ENCODE measurements at regions not wholly inside any gene's neighbourhood (a gene's known extent, or its start where the extent isn't known, plus 50 kb on each side); places are given as distances from the start of the nearest gene placed in this dataset.

DNA sequence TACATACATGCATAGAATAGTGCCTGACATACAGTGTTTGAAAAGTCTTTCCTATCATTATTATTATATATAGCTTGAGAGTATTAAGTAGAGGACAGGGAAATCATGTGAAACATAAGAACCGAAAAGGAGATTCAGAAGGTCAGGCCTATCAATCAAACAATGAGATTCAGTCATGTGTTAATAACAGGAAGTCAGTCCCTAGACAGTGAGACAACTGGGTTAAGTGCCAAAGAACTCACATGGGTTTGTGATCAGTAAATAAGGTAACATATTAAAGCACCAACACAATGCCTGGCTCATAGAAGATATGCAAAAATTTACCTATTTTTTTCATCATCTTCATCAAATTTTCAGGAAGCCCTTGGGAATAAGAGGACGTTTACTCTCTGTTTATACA lies 174.3 kb upstream of the FAT3 start:
- DNase-seq (ENCODE audit: low spot score): no peak
- Mint-ChIP-seq H3K36me3 (no peaks in the 10 kb centered on the region), H3K4me1 (no peaks in the 10 kb centered on the region), H3K4me3 (no peak overlapping the region), H3K9me3 (no peaks in the 10 kb centered on the region), H3K27me3 (ENCODE audit: low read depth) (no peaks in the 10 kb centered on the region), H3K27ac (no peak overlapping the region)
- no peak for ATAC-seq
- ChIA-PET CTCF (interaction anchor here (1.4 kb wide), 1 partner anchor 19 kb away, joined by 3 read pairs; no protein-coding TSS in a partner anchor), POLR2A (no interaction called here)
- TF ChIP-seq, protein P1, sequence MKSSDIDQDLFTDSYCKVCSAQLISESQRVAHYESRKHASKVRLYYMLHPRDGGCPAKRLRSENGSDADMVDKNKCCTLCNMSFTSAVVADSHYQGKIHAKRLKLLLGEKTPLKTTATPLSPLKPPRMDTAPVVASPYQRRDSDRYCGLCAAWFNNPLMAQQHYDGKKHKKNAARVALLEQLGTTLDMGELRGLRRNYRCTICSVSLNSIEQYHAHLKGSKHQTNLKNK (CRISPR knock-in tag; IDR thresholded peaks at IDR 0.05): no peak
- TF ChIP-seq SMAD3 (CRISPR knock-in tag; IDR thresholded peaks at IDR 0.05; ENCODE audit: borderline replicate concordance) (no peak), NR1H2 (CRISPR knock-in tag; IDR thresholded peaks at IDR 0.05) (no peak), TCF7 (CRISPR knock-in tag; IDR thresholded peaks at IDR 0.05; ENCODE audit: low read depth) (no peak), RORB (CRISPR knock-in tag; IDR thresholded peaks at IDR 0.05) (no peak)
- TF ChIP-seq, protein P2, sequence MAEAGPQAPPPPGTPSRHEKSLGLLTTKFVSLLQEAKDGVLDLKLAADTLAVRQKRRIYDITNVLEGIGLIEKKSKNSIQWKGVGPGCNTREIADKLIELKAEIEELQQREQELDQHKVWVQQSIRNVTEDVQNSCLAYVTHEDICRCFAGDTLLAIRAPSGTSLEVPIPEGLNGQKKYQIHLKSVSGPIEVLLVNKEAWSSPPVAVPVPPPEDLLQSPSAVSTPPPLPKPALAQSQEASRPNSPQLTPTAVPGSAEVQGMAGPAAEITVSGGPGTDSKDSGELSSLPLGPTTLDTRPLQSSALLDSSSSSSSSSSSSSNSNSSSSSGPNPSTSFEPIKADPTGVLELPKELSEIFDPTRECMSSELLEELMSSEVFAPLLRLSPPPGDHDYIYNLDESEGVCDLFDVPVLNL (CRISPR knock-in tag; IDR thresholded peaks at IDR 0.05; ENCODE audit: borderline replicate concordance, low read depth): no peak

DNA sequence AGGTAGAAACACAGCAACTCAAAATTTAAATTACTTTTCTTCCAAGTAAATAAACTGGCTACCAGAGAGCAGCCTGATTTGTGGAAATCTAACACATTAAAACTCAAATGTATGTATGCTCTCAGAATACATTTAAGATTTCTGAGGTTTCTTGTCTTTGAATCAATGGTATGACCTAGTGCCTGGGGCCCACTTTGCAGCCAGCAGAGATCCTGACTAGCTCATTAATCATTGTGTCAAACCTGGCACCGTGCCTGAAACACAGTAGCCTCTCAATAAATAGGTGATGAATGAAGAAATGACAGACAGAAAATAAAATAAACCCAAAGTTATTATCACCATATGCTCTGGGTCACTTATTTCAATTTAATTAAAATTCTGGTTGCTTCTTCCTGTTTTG lies 176.2 kb upstream of the FAT3 start:
- TF ChIP-seq FOXP1 (CRISPR knock-in tag; IDR thresholded peaks at IDR 0.05; ENCODE audit: borderline replicate concordance) (no peak), EMX1 (CRISPR knock-in tag; IDR thresholded peaks at IDR 0.05) (no peak), KAT7 (CRISPR knock-in tag; IDR thresholded peaks at IDR 0.05; ENCODE audit: borderline replicate concordance) (no peak), TEAD1 (CRISPR knock-in tag; IDR thresholded peaks at IDR 0.05) (no peak)
- TF ChIP-seq, protein P3, sequence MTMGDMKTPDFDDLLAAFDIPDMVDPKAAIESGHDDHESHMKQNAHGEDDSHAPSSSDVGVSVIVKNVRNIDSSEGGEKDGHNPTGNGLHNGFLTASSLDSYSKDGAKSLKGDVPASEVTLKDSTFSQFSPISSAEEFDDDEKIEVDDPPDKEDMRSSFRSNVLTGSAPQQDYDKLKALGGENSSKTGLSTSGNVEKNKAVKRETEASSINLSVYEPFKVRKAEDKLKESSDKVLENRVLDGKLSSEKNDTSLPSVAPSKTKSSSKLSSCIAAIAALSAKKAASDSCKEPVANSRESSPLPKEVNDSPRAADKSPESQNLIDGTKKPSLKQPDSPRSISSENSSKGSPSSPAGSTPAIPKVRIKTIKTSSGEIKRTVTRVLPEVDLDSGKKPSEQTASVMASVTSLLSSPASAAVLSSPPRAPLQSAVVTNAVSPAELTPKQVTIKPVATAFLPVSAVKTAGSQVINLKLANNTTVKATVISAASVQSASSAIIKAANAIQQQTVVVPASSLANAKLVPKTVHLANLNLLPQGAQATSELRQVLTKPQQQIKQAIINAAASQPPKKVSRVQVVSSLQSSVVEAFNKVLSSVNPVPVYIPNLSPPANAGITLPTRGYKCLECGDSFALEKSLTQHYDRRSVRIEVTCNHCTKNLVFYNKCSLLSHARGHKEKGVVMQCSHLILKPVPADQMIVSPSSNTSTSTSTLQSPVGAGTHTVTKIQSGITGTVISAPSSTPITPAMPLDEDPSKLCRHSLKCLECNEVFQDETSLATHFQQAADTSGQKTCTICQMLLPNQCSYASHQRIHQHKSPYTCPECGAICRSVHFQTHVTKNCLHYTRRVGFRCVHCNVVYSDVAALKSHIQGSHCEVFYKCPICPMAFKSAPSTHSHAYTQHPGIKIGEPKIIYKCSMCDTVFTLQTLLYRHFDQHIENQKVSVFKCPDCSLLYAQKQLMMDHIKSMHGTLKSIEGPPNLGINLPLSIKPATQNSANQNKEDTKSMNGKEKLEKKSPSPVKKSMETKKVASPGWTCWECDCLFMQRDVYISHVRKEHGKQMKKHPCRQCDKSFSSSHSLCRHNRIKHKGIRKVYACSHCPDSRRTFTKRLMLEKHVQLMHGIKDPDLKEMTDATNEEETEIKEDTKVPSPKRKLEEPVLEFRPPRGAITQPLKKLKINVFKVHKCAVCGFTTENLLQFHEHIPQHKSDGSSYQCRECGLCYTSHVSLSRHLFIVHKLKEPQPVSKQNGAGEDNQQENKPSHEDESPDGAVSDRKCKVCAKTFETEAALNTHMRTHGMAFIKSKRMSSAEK (CRISPR knock-in tag; IDR thresholded peaks at IDR 0.05; ENCODE audit: borderline replicate concordance): no peak
- TF ChIP-seq, protein P4, sequence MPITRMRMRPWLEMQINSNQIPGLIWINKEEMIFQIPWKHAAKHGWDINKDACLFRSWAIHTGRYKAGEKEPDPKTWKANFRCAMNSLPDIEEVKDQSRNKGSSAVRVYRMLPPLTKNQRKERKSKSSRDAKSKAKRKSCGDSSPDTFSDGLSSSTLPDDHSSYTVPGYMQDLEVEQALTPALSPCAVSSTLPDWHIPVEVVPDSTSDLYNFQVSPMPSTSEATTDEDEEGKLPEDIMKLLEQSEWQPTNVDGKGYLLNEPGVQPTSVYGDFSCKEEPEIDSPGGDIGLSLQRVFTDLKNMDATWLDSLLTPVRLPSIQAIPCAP (CRISPR knock-in tag; IDR thresholded peaks at IDR 0.05): no peak
- Mint-ChIP-seq H3K36me3 (no peaks in the 10 kb centered on the region), H3K9me3 (no peaks in the 10 kb centered on the region), H3K27ac (no peak overlapping the region), H3K4me3 (no peak overlapping the region), H3K4me1 (no peaks in the 10 kb centered on the region), H3K27me3 (ENCODE audit: low read depth) (no peaks in the 10 kb centered on the region)
- DNase-seq (ENCODE audit: low spot score) (no peak), ATAC-seq (no peak)
- CTCF ChIA-PET: no interaction called here
- POLR2A ChIA-PET: no interaction called here

DNA sequence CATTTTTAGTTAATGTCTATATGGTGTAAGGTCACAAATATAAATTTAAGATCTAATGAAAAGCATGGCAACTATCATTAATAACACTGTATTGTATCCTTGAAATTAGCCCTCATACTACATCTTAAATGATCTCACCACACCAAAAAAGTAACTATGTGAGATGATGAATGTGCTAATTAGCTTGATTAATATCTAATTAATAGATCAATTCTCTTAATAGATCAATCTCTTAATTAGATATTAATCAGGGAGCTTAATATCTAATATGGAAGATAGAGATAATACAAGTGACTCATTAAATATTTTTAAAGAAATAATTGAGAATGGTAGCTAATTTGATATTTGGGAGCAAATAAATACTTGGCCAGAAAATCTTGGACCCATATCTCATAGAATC lies 178.5 kb upstream of the FAT3 start:
- H3K4me1 Mint-ChIP-seq: no peaks in the 10 kb centered on the region
- H3K4me3 Mint-ChIP-seq: no peak overlapping the region
- H3K36me3 Mint-ChIP-seq: no peaks in the 10 kb centered on the region
- no peak for DNase-seq (ENCODE audit: low spot score)
- no peaks in the 10 kb centered on the region for H3K27me3 Mint-ChIP-seq (ENCODE audit: low read depth)
- H3K9me3 Mint-ChIP-seq: no peaks in the 10 kb centered on the region
- H3K27ac Mint-ChIP-seq: no peak overlapping the region
- ChIA-PET CTCF (no interaction called here), POLR2A (no interaction called here)
- ATAC-seq: no peak
- no peak for TF ChIP-seq TEAD1 (CRISPR knock-in tag; IDR thresholded peaks at IDR 0.05)
- no peak for TF ChIP-seq FOXJ3 (CRISPR knock-in tag; IDR thresholded peaks at IDR 0.05; ENCODE audit: borderline replicate concordance)
- no peak for TF ChIP-seq GTF2I (CRISPR knock-in tag; conservative IDR thresholded peaks at IDR 0.05)
- TF ChIP-seq ZNF232 (CRISPR knock-in tag; IDR thresholded peaks at IDR 0.05): no peak
- no peak for TF ChIP-seq ZNF138 (CRISPR knock-in tag; conservative IDR thresholded peaks at IDR 0.05)
- TF ChIP-seq, protein P5, sequence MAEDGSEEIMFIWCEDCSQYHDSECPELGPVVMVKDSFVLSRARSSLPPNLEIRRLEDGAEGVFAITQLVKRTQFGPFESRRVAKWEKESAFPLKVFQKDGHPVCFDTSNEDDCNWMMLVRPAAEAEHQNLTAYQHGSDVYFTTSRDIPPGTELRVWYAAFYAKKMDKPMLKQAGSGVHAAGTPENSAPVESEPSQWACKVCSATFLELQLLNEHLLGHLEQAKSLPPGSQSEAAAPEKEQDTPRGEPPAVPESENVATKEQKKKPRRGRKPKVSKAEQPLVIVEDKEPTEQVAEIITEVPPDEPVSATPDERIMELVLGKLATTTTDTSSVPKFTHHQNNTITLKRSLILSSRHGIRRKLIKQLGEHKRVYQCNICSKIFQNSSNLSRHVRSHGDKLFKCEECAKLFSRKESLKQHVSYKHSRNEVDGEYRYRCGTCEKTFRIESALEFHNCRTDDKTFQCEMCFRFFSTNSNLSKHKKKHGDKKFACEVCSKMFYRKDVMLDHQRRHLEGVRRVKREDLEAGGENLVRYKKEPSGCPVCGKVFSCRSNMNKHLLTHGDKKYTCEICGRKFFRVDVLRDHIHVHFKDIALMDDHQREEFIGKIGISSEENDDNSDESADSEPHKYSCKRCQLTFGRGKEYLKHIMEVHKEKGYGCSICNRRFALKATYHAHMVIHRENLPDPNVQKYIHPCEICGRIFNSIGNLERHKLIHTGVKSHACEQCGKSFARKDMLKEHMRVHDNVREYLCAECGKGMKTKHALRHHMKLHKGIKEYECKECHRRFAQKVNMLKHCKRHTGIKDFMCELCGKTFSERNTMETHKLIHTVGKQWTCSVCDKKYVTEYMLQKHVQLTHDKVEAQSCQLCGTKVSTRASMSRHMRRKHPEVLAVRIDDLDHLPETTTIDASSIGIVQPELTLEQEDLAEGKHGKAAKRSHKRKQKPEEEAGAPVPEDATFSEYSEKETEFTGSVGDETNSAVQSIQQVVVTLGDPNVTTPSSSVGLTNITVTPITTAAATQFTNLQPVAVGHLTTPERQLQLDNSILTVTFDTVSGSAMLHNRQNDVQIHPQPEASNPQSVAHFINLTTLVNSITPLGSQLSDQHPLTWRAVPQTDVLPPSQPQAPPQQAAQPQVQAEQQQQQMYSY (CRISPR knock-in tag; IDR thresholded peaks at IDR 0.05): no peak
- TF ChIP-seq NR1H2 (CRISPR knock-in tag; IDR thresholded peaks at IDR 0.05): no peak
- TF ChIP-seq EMX1 (CRISPR knock-in tag; IDR thresholded peaks at IDR 0.05): no peak
- TF ChIP-seq, protein P6, sequence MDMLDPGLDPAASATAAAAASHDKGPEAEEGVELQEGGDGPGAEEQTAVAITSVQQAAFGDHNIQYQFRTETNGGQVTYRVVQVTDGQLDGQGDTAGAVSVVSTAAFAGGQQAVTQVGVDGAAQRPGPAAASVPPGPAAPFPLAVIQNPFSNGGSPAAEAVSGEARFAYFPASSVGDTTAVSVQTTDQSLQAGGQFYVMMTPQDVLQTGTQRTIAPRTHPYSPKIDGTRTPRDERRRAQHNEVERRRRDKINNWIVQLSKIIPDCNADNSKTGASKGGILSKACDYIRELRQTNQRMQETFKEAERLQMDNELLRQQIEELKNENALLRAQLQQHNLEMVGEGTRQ (CRISPR knock-in tag; IDR thresholded peaks at IDR 0.05): no peak
- no peak for TF ChIP-seq NFATC4 (CRISPR knock-in tag; IDR thresholded peaks at IDR 0.05)
- TF ChIP-seq, protein P7, sequence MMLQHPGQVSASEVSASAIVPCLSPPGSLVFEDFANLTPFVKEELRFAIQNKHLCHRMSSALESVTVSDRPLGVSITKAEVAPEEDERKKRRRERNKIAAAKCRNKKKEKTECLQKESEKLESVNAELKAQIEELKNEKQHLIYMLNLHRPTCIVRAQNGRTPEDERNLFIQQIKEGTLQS (CRISPR knock-in tag; conservative IDR thresholded peaks at IDR 0.05): no peak
- TF ChIP-seq, protein P8, sequence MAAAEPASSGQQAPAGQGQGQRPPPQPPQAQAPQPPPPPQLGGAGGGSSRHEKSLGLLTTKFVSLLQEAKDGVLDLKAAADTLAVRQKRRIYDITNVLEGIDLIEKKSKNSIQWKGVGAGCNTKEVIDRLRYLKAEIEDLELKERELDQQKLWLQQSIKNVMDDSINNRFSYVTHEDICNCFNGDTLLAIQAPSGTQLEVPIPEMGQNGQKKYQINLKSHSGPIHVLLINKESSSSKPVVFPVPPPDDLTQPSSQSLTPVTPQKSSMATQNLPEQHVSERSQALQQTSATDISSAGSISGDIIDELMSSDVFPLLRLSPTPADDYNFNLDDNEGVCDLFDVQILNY (CRISPR knock-in tag; IDR thresholded peaks at IDR 0.05): no peak
